ENCODE measurements at regions not wholly inside any gene's neighbourhood (a gene's known extent, or its start where the extent isn't known, plus 50 kb on each side); places are given as distances from the start of the nearest gene placed in this dataset.

- H3K4me3 ChIP-seq (ENCODE audit: low read depth, low read length): no peak overlapping the region
- H3K4me3 Mint-ChIP-seq: no peak overlapping the region
- no peaks in the 10 kb centered on the region for H3K4me1 ChIP-seq (ENCODE audit: control insufficient read depth, insufficient read depth, low read length, poor library complexity, severe bottlenecking)
- no peaks in the 10 kb centered on the region for H3K4me1 Mint-ChIP-seq
- ATAC-seq (ENCODE audit: low read depth in 2 of 2): no peak
- DNase-seq: no peak
- H3K9me3 Mint-ChIP-seq: peaks cover 0 to 16% (median 5%) of the 10 kb centered on the region in 7 donors
- peaks cover 0 to 6% of the 10 kb centered on the region in 2 experiments for H3K9me3 ChIP-seq (ENCODE audit: control insufficient read depth in 2 of 2, low read length in 2 of 2)
- no peaks in the 10 kb centered on the region for H3K27me3 ChIP-seq (ENCODE audit: control insufficient read depth, insufficient read depth, low read length)
- no peak overlapping the region for H3K27ac Mint-ChIP-seq
- no peaks in the 10 kb centered on the region for H3K27me3 Mint-ChIP-seq
- H3K27ac ChIP-seq (ENCODE audit: insufficient read depth, low read length, poor library complexity, severe bottlenecking): no peak overlapping the region
- H3K36me3 Mint-ChIP-seq: no peaks in the 10 kb centered on the region
- no peaks in the 10 kb centered on the region for H3K36me3 ChIP-seq (ENCODE audit: control insufficient read depth, insufficient read depth, low read length)
These were observed 428.7 kb upstream of the RAG2 start for GRCh38 chr11:37026741-37027140.

DNA sequence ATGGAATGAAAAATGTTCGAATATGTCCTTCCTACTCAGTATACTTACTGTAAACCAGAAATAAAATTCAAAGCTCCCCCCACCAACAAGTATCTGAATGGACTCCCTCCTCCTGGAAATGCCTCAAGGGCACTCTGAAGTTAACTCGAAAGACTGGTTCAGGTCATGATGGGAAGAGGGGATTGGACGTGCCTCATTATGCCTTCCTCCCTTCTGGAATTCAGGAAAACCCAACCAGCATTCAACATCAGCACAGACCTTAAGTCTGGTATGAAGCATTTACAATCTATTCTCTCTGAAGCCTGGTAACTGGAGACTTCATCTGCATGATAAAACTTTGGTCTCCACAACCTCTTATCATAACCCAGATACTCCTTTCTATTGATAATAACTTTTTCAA, 428.3 kb upstream of the RAG2 start:
- Histone ChIP-seq H3K36me3 (ENCODE audit: control insufficient read depth, insufficient read depth, low read length) (no peaks in the 10 kb centered on the region), H3K27ac (ENCODE audit: insufficient read depth, low read length, poor library complexity, severe bottlenecking) (no peak overlapping the region), H3K9me3 (ENCODE audit: control insufficient read depth in 2 of 2, low read length in 2 of 2) (peaks cover 0 to 6% of the 10 kb centered on the region in 2 experiments), H3K4me1 (ENCODE audit: control insufficient read depth, insufficient read depth, low read length, poor library complexity, severe bottlenecking) (no peaks in the 10 kb centered on the region), H3K4me3 (ENCODE audit: low read depth, low read length) (no peak overlapping the region), H3K27me3 (ENCODE audit: control insufficient read depth, insufficient read depth, low read length) (no peaks in the 10 kb centered on the region)
- Mint-ChIP-seq H3K4me1 (no peaks in the 10 kb centered on the region), H3K4me3 (no peak overlapping the region), H3K9me3 (peaks cover 0 to 15% (median 5%) of the 10 kb centered on the region in 7 donors), H3K27me3 (no peaks in the 10 kb centered on the region), H3K27ac (no peak overlapping the region), H3K36me3 (no peaks in the 10 kb centered on the region)
- no peak for DNase-seq
- no peak for ATAC-seq (ENCODE audit: low read depth in 2 of 2)

DNA sequence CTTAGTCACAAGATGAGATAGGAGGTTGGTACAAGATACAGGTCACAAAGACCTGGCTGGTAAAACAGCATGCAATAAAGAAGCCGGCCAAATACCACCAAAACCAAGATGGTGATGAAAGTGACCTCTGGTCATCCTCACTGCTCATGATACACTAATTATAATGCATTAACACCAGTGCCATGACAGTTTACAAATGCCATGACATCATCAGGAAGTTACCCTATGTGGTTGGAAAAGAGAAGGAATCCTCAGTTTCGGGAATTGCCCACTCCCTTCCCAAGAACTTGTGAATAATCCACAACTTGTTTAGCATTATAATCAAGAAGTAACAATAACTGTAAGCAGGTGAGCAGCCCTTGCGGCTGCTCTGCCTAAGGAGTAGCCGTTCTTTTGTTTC, 408.5 kb upstream of the RAG2 start:
- ATAC-seq (ENCODE audit: low read depth in 2 of 2): no peak
- Mint-ChIP-seq H3K27ac (no peak overlapping the region), H3K4me3 (no peak overlapping the region)

GRCh38 chr11:37002831-37003230, 404.8 kb upstream of the RAG2 start:
- DNase-seq (no peak), ATAC-seq (ENCODE audit: low read depth in 2 of 2) (no peak)
- Mint-ChIP-seq H3K9me3 (peaks cover 0 to 9% (median 5%) of the 10 kb centered on the region in 7 donors), H3K4me3 (no peak overlapping the region), H3K27me3 (no peaks in the 10 kb centered on the region), H3K4me1 (peaks cover 0 to 3% (median 0%) of the 10 kb centered on the region in 4 donors), H3K36me3 (no peaks in the 10 kb centered on the region), H3K27ac (no peak overlapping the region)
- Histone ChIP-seq H3K36me3 (ENCODE audit: control insufficient read depth, insufficient read depth, low read length) (no peaks in the 10 kb centered on the region), H3K27me3 (ENCODE audit: control insufficient read depth, insufficient read depth, low read length) (no peaks in the 10 kb centered on the region), H3K27ac (ENCODE audit: insufficient read depth, low read length, poor library complexity, severe bottlenecking) (no peak overlapping the region), H3K4me1 (ENCODE audit: control insufficient read depth, insufficient read depth, low read length, poor library complexity, severe bottlenecking) (no peaks in the 10 kb centered on the region), H3K4me3 (ENCODE audit: low read depth, low read length) (no peak overlapping the region), H3K9me3 (ENCODE audit: control insufficient read depth in 2 of 2, low read length in 2 of 2) (no peaks in the 10 kb centered on the region)

More for the DNA sequence above, 408.5 kb upstream of the RAG2 start:
- Histone ChIP-seq H3K9me3 (ENCODE audit: control insufficient read depth in 2 of 2, low read length in 2 of 2) (no peaks in the 10 kb centered on the region), H3K4me1 (ENCODE audit: control insufficient read depth, insufficient read depth, low read length, poor library complexity, severe bottlenecking) (no peaks in the 10 kb centered on the region), H3K27ac (ENCODE audit: insufficient read depth, low read length, poor library complexity, severe bottlenecking) (no peak overlapping the region), H3K4me3 (ENCODE audit: low read depth, low read length) (no peak overlapping the region), H3K27me3 (ENCODE audit: control insufficient read depth, insufficient read depth, low read length) (no peaks in the 10 kb centered on the region), H3K36me3 (ENCODE audit: control insufficient read depth, insufficient read depth, low read length) (no peaks in the 10 kb centered on the region)
- no peaks in the 10 kb centered on the region for H3K27me3 Mint-ChIP-seq
- H3K36me3 Mint-ChIP-seq: no peaks in the 10 kb centered on the region
- DNase-seq: no peak
- peaks cover 0 to 3% (median 0%) of the 10 kb centered on the region in 4 donors for H3K4me1 Mint-ChIP-seq
- H3K9me3 Mint-ChIP-seq: peaks cover 0 to 13% (median 4%) of the 10 kb centered on the region in 7 donors

DNA sequence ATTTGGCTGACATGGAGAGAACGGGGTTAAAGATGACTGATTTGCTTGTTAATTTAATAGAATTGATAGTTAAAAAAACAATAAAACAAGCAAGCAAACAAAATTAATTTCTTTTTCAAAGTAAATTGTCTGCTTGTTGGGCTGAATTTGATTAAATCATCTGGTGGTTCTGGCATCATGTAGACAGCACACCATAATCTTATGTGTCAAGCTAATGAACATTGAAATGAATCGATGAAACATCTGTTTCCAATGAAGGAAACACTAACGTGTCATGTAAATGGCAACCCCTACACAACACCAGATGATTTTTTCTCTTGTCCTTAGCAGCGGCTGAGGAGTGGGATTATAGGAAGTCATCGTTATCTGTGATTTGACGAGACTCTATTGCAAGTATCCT, 399.6 kb upstream of the RAG2 start:
- no peaks in the 10 kb centered on the region for H3K4me1 Mint-ChIP-seq
- no peaks in the 10 kb centered on the region for H3K36me3 ChIP-seq (ENCODE audit: control insufficient read depth, insufficient read depth, low read length)
- H3K4me3 Mint-ChIP-seq: no peak overlapping the region
- no peaks in the 10 kb centered on the region for H3K9me3 ChIP-seq (ENCODE audit: control insufficient read depth in 2 of 2, low read length in 2 of 2)
- no peaks in the 10 kb centered on the region for H3K27me3 ChIP-seq (ENCODE audit: control insufficient read depth, insufficient read depth, low read length)
- H3K27ac Mint-ChIP-seq: no peak overlapping the region
- no peaks in the 10 kb centered on the region for H3K27me3 Mint-ChIP-seq
- ATAC-seq (ENCODE audit: low read depth in 2 of 2) (no peak), DNase-seq (no peak)
- peaks cover 0 to 13% (median 4%) of the 10 kb centered on the region in 7 donors for H3K9me3 Mint-ChIP-seq
- H3K36me3 Mint-ChIP-seq: no peaks in the 10 kb centered on the region
- no peak overlapping the region for H3K27ac ChIP-seq (ENCODE audit: insufficient read depth, low read length, poor library complexity, severe bottlenecking)
- H3K4me3 ChIP-seq (ENCODE audit: low read depth, low read length): no peak overlapping the region
- no peaks in the 10 kb centered on the region for H3K4me1 ChIP-seq (ENCODE audit: control insufficient read depth, insufficient read depth, low read length, poor library complexity, severe bottlenecking)

- H3K9me3 Mint-ChIP-seq: peaks cover 0 to 13% (median 4%) of the 10 kb centered on the region in 7 donors
- H3K4me1 Mint-ChIP-seq: no peaks in the 10 kb centered on the region
- ATAC-seq (ENCODE audit: low read depth in 2 of 2) (no peak), DNase-seq (no peak)
- H3K27me3 Mint-ChIP-seq: no peaks in the 10 kb centered on the region
- H3K36me3 Mint-ChIP-seq: no peaks in the 10 kb centered on the region
- Histone ChIP-seq H3K4me1 (ENCODE audit: control insufficient read depth, insufficient read depth, low read length, poor library complexity, severe bottlenecking) (no peaks in the 10 kb centered on the region), H3K9me3 (ENCODE audit: control insufficient read depth in 2 of 2, low read length in 2 of 2) (no peaks in the 10 kb centered on the region), H3K27me3 (ENCODE audit: control insufficient read depth, insufficient read depth, low read length) (no peaks in the 10 kb centered on the region), H3K4me3 (ENCODE audit: low read depth, low read length) (no peak overlapping the region), H3K36me3 (ENCODE audit: control insufficient read depth, insufficient read depth, low read length) (no peaks in the 10 kb centered on the region), H3K27ac (ENCODE audit: insufficient read depth, low read length, poor library complexity, severe bottlenecking) (no peak overlapping the region)
- H3K4me3 Mint-ChIP-seq: no peak overlapping the region
- no peak overlapping the region for H3K27ac Mint-ChIP-seq
These were observed 398.8 kb upstream of the RAG2 start for GRCh38 chr11:36996795-36997194.

DNA sequence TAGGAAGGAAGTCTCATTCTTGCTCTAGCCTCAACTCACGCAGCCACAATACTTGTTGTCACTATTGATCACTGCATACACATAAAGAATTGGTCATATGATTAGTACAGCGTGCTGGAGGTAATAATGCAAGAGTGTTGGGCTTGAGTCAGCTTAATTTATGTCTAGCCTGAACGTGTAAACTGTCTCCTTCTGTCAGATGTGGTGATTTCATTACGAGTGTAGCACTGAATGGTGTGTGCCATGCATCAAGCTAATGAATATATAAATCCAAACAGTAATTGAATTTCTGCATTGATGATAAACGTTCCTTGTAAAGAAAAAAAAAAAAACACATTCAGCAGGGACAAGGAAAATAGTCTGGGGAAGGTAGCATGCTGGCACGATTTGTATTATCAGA, 396.2 kb upstream of the RAG2 start:
- ATAC-seq (ENCODE audit: low read depth in 2 of 2) (no peak), DNase-seq (no peak)
- H3K36me3 Mint-ChIP-seq: no peaks in the 10 kb centered on the region
- Histone ChIP-seq H3K36me3 (ENCODE audit: control insufficient read depth, insufficient read depth, low read length) (no peaks in the 10 kb centered on the region), H3K4me3 (ENCODE audit: low read depth, low read length) (no peak overlapping the region), H3K4me1 (ENCODE audit: control insufficient read depth, insufficient read depth, low read length, poor library complexity, severe bottlenecking) (no peaks in the 10 kb centered on the region), H3K27ac (ENCODE audit: insufficient read depth, low read length, poor library complexity, severe bottlenecking) (no peak overlapping the region), H3K9me3 (ENCODE audit: control insufficient read depth in 2 of 2, low read length in 2 of 2) (no peaks in the 10 kb centered on the region), H3K27me3 (ENCODE audit: control insufficient read depth, insufficient read depth, low read length) (no peaks in the 10 kb centered on the region)
- no peak overlapping the region for H3K4me3 Mint-ChIP-seq
- H3K9me3 Mint-ChIP-seq: peaks cover 0 to 13% (median 5%) of the 10 kb centered on the region in 7 donors
- no peak overlapping the region for H3K27ac Mint-ChIP-seq
- H3K4me1 Mint-ChIP-seq: no peaks in the 10 kb centered on the region
- no peaks in the 10 kb centered on the region for H3K27me3 Mint-ChIP-seq

DNA sequence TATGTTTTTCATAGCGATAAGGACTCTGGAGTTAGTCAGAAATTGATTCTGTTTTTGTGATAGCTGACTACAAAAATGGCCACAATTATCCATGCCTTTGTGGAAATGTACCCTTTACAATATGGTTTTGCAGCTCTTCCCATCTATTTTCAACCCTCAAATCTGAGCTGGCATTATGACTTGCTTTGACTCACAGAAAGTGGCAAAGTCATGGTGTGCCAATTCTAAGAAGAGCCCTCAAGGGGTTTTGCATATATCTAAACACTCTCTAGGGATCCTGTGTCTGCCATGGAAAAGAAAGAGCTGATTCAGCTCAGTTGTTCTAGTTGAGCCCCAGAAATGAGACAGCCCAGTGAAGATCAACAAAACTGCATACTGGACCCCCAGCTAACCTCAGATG, 390.5 kb upstream of the RAG2 start:
- Mint-ChIP-seq H3K27ac (no peak overlapping the region), H3K9me3 (peaks cover 0 to 28% (median 9%) of the 10 kb centered on the region in 7 donors), H3K4me3 (no peak overlapping the region), H3K36me3 (no peaks in the 10 kb centered on the region), H3K4me1 (no peaks in the 10 kb centered on the region), H3K27me3 (no peaks in the 10 kb centered on the region)
- no peaks in the 10 kb centered on the region for H3K9me3 ChIP-seq (ENCODE audit: control insufficient read depth in 2 of 2, low read length in 2 of 2)
- no peaks in the 10 kb centered on the region for H3K36me3 ChIP-seq (ENCODE audit: control insufficient read depth, insufficient read depth, low read length)
- no peaks in the 10 kb centered on the region for H3K4me1 ChIP-seq (ENCODE audit: control insufficient read depth, insufficient read depth, low read length, poor library complexity, severe bottlenecking)
- H3K27ac ChIP-seq (ENCODE audit: insufficient read depth, low read length, poor library complexity, severe bottlenecking): no peak overlapping the region
- DNase-seq: no peak
- H3K27me3 ChIP-seq (ENCODE audit: control insufficient read depth, insufficient read depth, low read length): no peaks in the 10 kb centered on the region
- no peak overlapping the region for H3K4me3 ChIP-seq (ENCODE audit: low read depth, low read length)
- no peak for ATAC-seq (ENCODE audit: low read depth in 2 of 2)
